ENCODE measurements at regions not wholly inside any gene's neighbourhood (a gene's known extent, or its start where the extent isn't known, plus 50 kb on each side); places are given as distances from the start of the nearest gene placed in this dataset.

- no peak for DNase-seq (ENCODE audit: low read depth in 2 of 2)
Observed at GRCh38 chr2:189267925-189268579, 88.5 kb upstream of the COL5A2 start.

- no peak for DNase-seq (ENCODE audit: low read depth in 2 of 2)
Observed at GRCh38 chr2:189268763-189269162, 89.2 kb upstream of the COL5A2 start.

GRCh38 chr2:189273734-189274133 is 94.2 kb upstream of the COL5A2 start:
- DNase-seq (ENCODE audit: low read depth in 2 of 2): no peak

- no peak for DNase-seq (ENCODE audit: low read depth in 2 of 2)
Observed at GRCh38 chr2:189274361-189274760, 94.8 kb upstream of the COL5A2 start.

- DNase-seq (ENCODE audit: low read depth in 2 of 2): no peak
Observed at GRCh38 chr2:189276277-189276676, 96.7 kb upstream of the COL5A2 start.

- no peak for DNase-seq (ENCODE audit: low read depth in 2 of 2)
Observed at GRCh38 chr2:189281201-189281600, 101.6 kb upstream of the COL5A2 start.

- DNase-seq (ENCODE audit: low read depth in 2 of 2): no peak
Observed at GRCh38 chr2:189285349-189285748, 105.8 kb upstream of the COL5A2 start.

- DNase-seq (ENCODE audit: low read depth in 2 of 2): no peak
Observed at GRCh38 chr2:189285962-189286645, 106.5 kb upstream of the COL5A2 start.

- DNase-seq (ENCODE audit: low read depth in 2 of 2): no peak
Observed at GRCh38 chr2:189287363-189287762, 107.8 kb upstream of the COL5A2 start.

GRCh38 chr2:189287982-189288521 is 108.5 kb upstream of the COL5A2 start:
- DNase-seq (ENCODE audit: low read depth in 2 of 2): no peak

GRCh38 chr2:189291460-189291859 is 111.9 kb upstream of the COL5A2 start:
- no peak for DNase-seq (ENCODE audit: low read depth in 2 of 2)

- DNase-seq (ENCODE audit: low read depth in 2 of 2): no peak
Observed at GRCh38 chr2:189293164-189293563, 113.6 kb upstream of the COL5A2 start.

GRCh38 chr2:189297446-189297845 is 117.9 kb upstream of the COL5A2 start:
- no peak for DNase-seq (ENCODE audit: low read depth in 2 of 2)

GRCh38 chr2:189298038-189298437 is 118.5 kb upstream of the COL5A2 start:
- DNase-seq (ENCODE audit: low read depth in 2 of 2): no peak

- DNase-seq (ENCODE audit: low read depth in 2 of 2): no peak
Observed at GRCh38 chr2:189298481-189298880, 118.9 kb upstream of the COL5A2 start.

- DNase-seq (ENCODE audit: low read depth in 2 of 2): no peak
Observed at GRCh38 chr2:189299974-189300373, 120.4 kb upstream of the COL5A2 start.

- peak in 1 of 2 donors; percentile 16 for DNase-seq (ENCODE audit: low read depth in 2 of 2)
Observed at GRCh38 chr2:189300916-189301315, 121.4 kb upstream of the COL5A2 start.

- no peak for DNase-seq (ENCODE audit: low read depth in 2 of 2)
Observed at GRCh38 chr2:189302274-189302948, 122.8 kb upstream of the COL5A2 start.

- peak; percentile 23 to 24 for DNase-seq (ENCODE audit: low read depth in 2 of 2)
Observed at GRCh38 chr2:189304360-189304759, 124.8 kb upstream of the COL5A2 start.

GRCh38 chr2:189305291-189305943 is 125.9 kb upstream of the COL5A2 start:
- DNase-seq (ENCODE audit: low read depth in 2 of 2): no peak

GRCh38 chr2:189306525-189306924 is 127.0 kb upstream of the COL5A2 start:
- no peak for DNase-seq (ENCODE audit: low read depth in 2 of 2)
